ENCODE measurements at regions not wholly inside any gene's neighbourhood (a gene's known extent, or its start where the extent isn't known, plus 50 kb on each side); places are given as distances from the start of the nearest gene placed in this dataset.

GRCh38 chr13:106008540-106008939, 526.9 kb downstream of the EFNB2 start:
- DNase-seq: no peak

- no peak for DNase-seq
Observed at GRCh38 chr13:106007156-106007555, 528.3 kb downstream of the EFNB2 start.

GRCh38 chr13:106003651-106004050, 531.8 kb downstream of the EFNB2 start:
- DNase-seq: no peak

GRCh38 chr13:106001443-106001842, 534.0 kb downstream of the EFNB2 start:
- no peak for DNase-seq

- no peak for DNase-seq
Observed at GRCh38 chr13:105997581-105998550, 537.6 kb downstream of the EFNB2 start.

DNA sequence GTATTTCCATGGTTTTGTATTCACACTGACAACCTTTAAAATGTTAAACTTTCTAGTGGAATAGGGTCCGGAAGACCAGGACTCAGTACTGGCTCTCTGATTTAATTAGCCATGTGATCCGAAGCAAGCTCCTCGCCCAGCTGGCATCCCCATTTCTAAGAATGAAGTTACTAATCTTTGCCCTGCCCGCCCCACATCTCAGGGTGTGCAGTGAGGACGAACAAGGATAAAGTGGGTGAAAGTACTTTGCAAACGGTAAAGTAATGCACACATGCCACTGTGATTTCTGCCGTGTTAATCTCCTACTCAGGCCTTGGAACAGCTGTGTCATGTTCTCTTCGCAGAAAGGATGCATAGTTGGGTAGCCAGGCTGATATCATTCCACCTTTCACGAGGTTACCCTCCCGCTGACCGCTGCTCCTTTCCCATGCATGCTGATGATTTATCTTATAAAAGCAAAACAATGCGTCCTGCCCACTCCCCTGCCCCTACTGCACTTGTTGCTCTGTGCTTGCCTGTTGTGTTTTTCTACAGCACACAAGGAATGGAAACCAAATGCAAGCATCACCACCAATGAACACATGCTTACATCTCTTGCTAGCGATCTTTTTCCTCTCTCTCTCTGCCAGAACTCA, 539.0 kb downstream of the EFNB2 start:
- DNase-seq: no peak

- DNase-seq: no peak
Observed at GRCh38 chr13:105994340-105994739, 541.1 kb downstream of the EFNB2 start.

DNA sequence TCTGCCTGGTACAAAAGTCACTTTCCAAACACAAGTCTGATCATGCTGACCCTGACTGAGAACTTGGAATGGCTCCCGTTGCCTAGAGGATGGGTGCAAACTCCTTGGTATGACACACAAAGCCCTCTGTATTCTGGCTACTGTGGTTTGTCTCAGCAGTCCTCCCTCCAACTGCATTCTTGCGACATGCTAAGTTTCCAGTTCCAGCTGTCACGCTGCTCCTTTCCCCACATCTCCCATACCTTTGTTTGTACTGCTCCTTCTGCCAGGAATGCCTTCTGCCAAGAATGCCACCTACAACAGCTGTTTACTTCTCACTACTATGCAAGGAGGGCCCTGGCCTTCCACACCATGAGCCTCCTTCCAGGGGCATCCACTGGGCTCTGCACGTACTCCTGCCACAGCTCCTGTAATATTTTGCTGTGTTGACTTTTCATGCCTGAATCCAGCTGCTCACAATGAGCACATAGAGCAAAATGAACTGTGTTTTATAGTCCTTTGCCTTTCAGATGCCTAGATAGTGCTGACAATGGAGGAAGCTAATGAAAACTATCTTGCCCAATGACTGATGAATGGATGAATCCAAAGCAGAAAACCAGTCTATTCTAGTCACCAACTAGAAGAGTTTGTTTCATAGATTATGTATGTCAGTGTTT, 543.7 kb downstream of the EFNB2 start:
- no peak for DNase-seq

DNA sequence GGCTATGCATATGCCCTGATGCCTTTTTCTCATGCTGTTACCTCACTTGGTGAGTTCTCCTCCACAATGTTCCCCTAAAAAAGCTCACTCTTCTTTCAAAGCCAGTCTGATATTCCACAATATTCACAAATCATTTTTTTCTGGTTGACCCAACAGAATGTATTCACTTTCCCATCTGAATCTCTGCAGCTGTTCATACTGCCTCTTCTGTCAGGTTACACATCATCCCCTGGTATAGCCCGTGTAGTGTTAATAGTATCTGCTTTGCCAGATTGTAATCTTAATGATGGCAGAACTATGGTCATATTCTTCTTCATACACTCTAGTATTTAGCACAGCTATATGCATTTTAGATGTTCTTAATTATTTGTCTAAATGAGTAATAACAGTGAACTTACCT, 544.3 kb downstream of the EFNB2 start:
- DNase-seq: no peak

GRCh38 chr13:105990256-105990958, 545.1 kb downstream of the EFNB2 start:
- no peak for DNase-seq

- DNase-seq: no peak
Observed at GRCh38 chr13:105984646-105985045, 550.8 kb downstream of the EFNB2 start.

- no peak for DNase-seq
Observed at GRCh38 chr13:105984236-105984635, 551.2 kb downstream of the EFNB2 start.

DNA sequence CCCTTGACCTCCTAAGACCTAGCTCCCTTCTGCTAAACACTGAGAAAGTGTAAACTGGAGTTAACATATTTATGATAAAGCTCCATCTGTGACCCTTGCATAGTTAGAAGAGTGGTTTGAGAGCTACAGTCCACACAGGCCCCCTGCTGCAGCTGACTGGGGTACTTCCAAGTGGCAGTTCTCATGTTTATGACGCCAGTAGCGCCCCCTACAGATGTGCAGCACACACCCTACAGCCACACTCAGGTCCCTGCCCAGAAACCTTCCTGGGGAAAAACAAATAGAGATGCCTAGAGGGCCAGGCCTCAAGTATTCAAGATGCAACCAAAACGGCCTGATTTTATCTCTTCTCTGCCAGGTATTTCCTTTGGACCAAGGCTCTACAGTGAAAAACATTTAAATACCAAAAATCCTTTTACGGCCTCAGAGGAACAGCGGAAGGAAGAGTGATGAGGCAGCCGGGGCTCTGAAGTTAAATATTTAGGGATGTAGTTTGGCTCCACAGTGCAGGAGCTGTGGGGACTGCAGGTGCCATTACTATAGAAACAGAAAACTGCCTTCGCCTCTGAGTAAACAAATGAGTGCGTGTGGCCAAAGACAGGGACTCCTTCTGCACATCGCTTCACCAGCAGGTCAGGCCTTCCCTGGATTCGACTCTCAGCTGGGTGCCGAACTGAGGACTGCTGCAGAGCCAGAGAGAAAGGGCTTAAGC, 553.1 kb downstream of the EFNB2 start:
- no peak for DNase-seq

DNA sequence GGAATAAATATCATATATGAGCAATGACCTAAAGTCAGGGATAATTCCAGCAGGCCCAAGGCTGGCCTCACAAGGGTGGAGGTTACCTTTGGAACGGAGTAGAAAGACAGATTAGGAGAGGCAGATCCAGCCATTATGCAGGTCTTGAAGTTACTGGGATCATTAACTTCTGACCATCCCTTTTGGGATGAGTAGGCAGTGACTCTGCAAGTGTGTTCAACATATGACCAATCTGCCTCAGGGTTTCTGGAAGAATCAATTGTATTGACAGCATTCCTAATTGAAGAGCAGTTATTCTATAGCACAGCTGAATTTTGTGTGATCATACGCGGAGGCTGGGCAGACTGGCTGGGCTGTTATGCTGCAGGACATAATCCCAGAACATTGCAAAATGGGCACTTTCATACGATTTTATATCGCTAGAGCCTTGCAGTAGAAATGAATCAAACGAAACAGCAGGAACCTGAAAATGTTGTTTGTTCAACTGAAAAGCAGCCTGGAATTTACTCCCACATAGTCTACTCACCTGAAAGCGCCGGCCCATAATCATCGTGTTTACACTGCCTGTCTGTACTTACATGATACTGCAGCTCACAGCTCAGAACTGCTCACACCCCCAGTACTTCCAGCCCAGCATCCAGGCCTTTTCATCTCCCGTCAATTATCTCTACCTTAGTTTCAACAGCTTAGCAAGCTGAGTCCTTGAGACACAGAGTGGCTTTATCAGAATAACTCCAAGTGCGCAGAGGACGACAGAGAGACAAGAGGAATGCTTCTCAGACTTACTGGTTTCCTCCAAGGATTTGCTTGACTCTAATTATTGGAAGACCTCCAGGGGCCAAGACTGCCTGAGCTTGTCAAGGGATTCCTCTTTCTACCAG, 556.1 kb downstream of the EFNB2 start:
- no peak for DNase-seq

GRCh38 chr13:105974380-105974779, 561.1 kb downstream of the EFNB2 start:
- no peak for DNase-seq

DNA sequence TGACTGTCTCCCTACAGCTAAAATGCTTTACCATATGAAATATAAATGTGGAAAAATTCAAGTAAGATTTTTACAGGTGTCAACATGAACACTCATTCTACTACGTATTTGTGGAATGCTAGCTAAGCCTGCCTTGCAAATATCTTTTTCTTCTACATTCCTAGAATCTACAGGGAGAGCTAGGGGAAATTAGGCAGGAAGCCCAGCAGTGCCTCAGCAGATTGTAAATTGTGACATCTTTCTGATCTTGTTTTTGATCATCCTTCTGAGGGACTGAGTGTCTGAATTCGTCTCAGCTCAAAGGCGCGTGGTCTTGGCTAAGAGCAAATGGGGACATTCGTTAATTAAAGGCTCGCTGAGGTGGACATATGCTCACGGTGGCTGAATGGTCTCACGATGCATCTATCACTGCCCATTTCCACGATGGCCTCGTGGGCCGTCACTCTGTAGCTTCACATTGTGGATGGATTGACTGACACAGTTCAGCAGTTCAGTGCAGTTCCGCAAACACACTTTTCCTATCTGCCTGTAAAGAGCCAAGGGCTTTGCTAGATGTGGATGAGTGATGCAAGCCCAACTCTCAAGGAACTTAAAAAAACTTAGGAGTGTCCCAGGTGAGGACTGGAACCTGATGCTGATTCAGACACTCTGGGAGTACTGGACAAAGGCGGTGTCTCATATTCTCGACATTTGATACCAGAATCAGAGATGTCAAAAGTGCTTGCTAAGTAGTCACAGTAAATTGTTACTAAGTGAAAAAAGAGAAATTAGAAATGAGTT, 562.5 kb downstream of the EFNB2 start:
- no peak for DNase-seq

DNA sequence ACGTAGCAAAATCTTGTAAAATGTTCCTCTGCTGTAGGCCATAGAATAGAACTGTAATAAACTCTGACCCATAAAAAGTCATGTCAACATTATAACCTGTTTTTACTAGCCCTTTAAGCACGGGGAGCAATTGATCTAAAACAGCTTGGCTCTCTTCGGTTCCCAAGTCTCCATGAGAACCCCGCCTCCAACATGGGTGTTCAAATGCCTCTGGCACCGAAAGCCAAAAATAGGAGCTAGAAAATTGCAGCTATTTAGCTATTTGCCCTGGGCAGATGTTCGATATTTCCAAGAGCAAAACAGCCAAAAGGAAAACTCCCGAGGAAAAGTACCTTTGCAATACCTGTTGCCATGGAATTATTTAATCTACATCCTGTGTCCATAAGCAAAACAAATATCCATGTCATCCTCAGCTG, 563.1 kb downstream of the EFNB2 start:
- DNase-seq: no peak

DNA sequence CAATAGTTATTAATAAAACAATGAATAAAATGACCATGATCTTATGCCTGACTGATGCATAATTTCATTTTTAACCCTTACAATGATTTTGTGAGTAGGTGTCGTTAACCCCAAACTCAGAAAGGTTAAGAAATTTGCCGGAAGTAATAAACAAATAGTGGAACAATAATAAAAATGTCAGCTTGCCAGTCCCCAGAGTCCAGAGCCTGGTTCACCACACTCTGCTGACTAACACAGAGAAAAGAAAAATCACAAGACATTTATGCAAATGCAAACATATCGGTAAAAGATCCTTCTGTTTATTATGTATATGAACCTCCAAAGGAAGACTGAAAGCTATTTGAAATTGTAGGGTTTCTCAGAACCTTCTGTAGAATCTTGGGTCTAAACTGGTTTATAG, 563.7 kb downstream of the EFNB2 start:
- DNase-seq: no peak

DNA sequence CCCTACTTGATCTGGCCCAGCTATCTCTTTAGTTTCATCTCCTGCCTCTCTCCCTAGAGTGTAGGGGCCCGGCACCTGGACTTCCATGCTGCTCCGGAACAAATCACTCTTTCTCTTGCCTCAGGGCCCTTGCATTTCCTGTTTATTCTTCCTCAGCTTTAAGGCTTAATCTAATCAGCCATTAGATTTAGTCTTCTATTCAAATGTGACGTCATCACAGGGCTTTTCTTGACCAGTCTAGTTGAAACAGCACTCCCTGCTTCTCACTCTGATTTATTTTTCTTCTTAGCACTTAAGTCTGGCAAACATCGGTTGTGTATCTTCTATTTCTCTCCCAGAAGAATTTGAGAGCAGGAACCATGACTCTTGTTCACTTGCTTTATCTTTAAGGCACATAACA, 564.1 kb downstream of the EFNB2 start:
- DNase-seq: no peak

GRCh38 chr13:105969761-105970160, 565.7 kb downstream of the EFNB2 start:
- no peak for DNase-seq

DNA sequence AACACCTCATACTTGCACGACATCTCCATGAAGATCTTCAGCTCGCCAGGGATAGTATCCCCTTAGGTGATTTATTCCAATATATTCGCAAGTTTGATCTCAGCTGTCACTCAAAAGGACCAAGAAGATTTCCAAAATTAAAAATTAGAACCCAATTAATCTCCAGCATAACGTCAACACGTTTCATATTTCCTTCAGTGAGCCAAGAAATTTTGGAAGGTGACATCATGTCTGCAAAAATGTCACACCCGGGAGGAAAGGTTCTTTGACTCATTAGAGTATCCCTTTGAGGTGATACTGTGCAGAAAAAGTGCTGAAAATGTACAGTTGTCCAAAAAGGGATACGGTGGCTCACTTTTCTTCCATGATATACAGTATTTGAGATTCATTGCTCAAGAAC, 569.6 kb downstream of the EFNB2 start:
- no peak for DNase-seq
